Endothelial cell of umbilical vein (primary cell): ENCODE measurements at regions not wholly inside any gene's neighbourhood (a gene's known extent, or its start where the extent isn't known, plus 50 kb on each side); places are given as distances from the start of the nearest gene placed in this dataset.

Experiments
- BruUV-seq: library from RNA; stranded (reverse); fragments of 400-500 nt; replicated peaks from 2 replicates; lab custom pipeline; 2021; lab: Mats Ljungman, UMichigan
- CTCF ChIA-PET: fragments of 300-600, 350-600 bp; sonication (Branson Sonifier 250); formaldehyde crosslinking; loops from one replicate; lab custom pipeline; 2021; ENCODE audit warnings: antibody characterized with exemption, inconsistent platforms; lab: Charles Lee
- POLR2A ChIA-PET: fragments of 300-600, 350-600 bp; sonication (Branson Sonifier 250); formaldehyde crosslinking; loops from one replicate; lab custom pipeline; 2021; ENCODE audit warnings: antibody characterized with exemption, inconsistent platforms; lab: Charles Lee
- DNase-seq: peaks from one replicate; pipeline ENCODE4 v3.0.0-alpha.2; 2011; ENCODE audit warnings: low read depth, low spot score
- FAIRE-seq: peaks from 2 replicates; lab custom pipeline; 2011; peaks lifted over from hg19 to GRCh38; lab: Jason Lieb, UNC
- H2AFZ ChIP-seq: 2 replicates; pipeline ENCODE4 v1.6.0; 2012; ENCODE audit warnings: low read depth, low read length, control low read depth, inconsistent platforms
- H3K27ac ChIP-seq: 2 replicates; pipeline ENCODE4 v1.5.1; 2011; ENCODE audit warnings: low read depth, mild to moderate bottlenecking, control low read depth, low read length, moderate library complexity; ENCODE audit not compliant: insufficient read depth
- H3K27me3 ChIP-seq, 2 experiments: 2 replicates each; pipeline versions ENCODE4 v1.6.0 to v1.6.1; 2011; ENCODE audit warnings: low read length in 2 of 2, mixed read lengths in 1 of 2; ENCODE audit not compliant: control insufficient read depth in 2 of 2, insufficient read depth in 2 of 2
- H3K36me3 ChIP-seq, 2 experiments: 2 replicates in 1 of 2; 3 replicates in 1 of 2; pipeline ENCODE4 v1.5.1; 2011; ENCODE audit warnings: low read length in 2 of 2, mild to moderate bottlenecking in 1 of 2, moderate library complexity in 1 of 2; ENCODE audit not compliant: control insufficient read depth in 2 of 2, insufficient read depth in 2 of 2; ENCODE audit errors: extremely low read depth in 1 of 2
- H3K4me1 ChIP-seq: 3 replicates; pipeline ENCODE4 v1.5.1; 2011; ENCODE audit warnings: mild to moderate bottlenecking, low read length; ENCODE audit not compliant: control insufficient read depth, insufficient read depth; ENCODE audit errors: extremely low read depth
- H3K4me2 ChIP-seq: 2 replicates; pipeline ENCODE4 v1.6.1; 2011; ENCODE audit warnings: low read length, control low read depth, mixed read lengths; ENCODE audit not compliant: insufficient read depth
- H3K4me3 ChIP-seq, 3 experiments: fragments of 200-600 bp in 1 of 3; sonication (generic), shearing (Covaris generic) in 1 of 3; replicated peaks in 1 of 3; 2 replicates each; pipeline ENCODE4 v1.5.1; 2011 to 2016; ENCODE audit warnings: control low read depth in 3 of 3, low read length in 3 of 3, mild to moderate bottlenecking in 2 of 3, inconsistent platforms in 1 of 3, low read depth in 1 of 3, moderate library complexity in 1 of 3; ENCODE audit not compliant: insufficient read depth in 1 of 3
- H3K79me2 ChIP-seq: 2 replicates; pipeline ENCODE4 v1.6.0; 2012; ENCODE audit warnings: low read length, inconsistent platforms; ENCODE audit not compliant: control insufficient read depth, insufficient read depth
- H3K9ac ChIP-seq: replicated peaks from 2 replicates; pipeline ENCODE3; 2011; ENCODE audit warnings: low read length, control low read depth; ENCODE audit not compliant: insufficient read depth; ENCODE audit errors: extremely low read depth
- H3K9me1 ChIP-seq: replicated peaks from 3 replicates; pipeline ENCODE4 v1.6.0; 2011; ENCODE audit warnings: mild to moderate bottlenecking, low read length; ENCODE audit not compliant: control insufficient read depth, insufficient read depth; ENCODE audit errors: extremely low read depth
- H3K9me3 ChIP-seq: replicated peaks from 2 replicates; pipeline ENCODE4 v1.5.1; 2012; ENCODE audit warnings: low read length, inconsistent platforms; ENCODE audit not compliant: control insufficient read depth, insufficient read depth
- H4K20me1 ChIP-seq: replicated peaks from 2 replicates; pipeline ENCODE3; 2011; ENCODE audit warnings: mild to moderate bottlenecking, low read length; ENCODE audit not compliant: control insufficient read depth, insufficient read depth; ENCODE audit errors: extremely low read depth
- FOS ChIP-seq: IDR thresholded peaks from 2 replicates; pipeline ENCODE4 v1.6.1; 2011; ENCODE audit warnings: mild to moderate bottlenecking, low read length, moderate library complexity, borderline replicate concordance; ENCODE audit not compliant: insufficient read depth
- GATA2 ChIP-seq: IDR thresholded peaks from 2 replicates; pipeline ENCODE4 v1.7.0; 2011; ENCODE audit warnings: low read depth, mild to moderate bottlenecking, moderate library complexity, mixed read lengths, low read length; ENCODE audit not compliant: insufficient read length, insufficient read depth
- MYC ChIP-seq: IDR thresholded peaks from one replicate; pipeline ENCODE4 v1.6.1; 2011; ENCODE audit warnings: mild to moderate bottlenecking, low read depth, low read length
- dilution Hi-C: fragments of 300-500 bp; cut with MboI; formaldehyde crosslinking; loops from one replicate; pipeline ENCODE4 v1.15.0; 2019; ENCODE audit warnings: low sequenced_read_pairs; ENCODE audit not compliant: extremely low pct_ligation_motif_present
- intact Hi-C: fragments of 100-400 bp; cut with micrococcal nuclease; formaldehyde crosslinking; loops from one replicate; pipeline ENCODE4 v1.10.0; 2022

GRCh38 chr7:41779918-41780317 lies 77.0 kb upstream of the INHBA start:
- no peak for FAIRE-seq
- no peaks in the 10 kb centered on the region for H3K9me3 ChIP-seq
- no peaks in the 10 kb centered on the region for H3K4me1 ChIP-seq
- no peak overlapping the region for H3K9ac ChIP-seq
- POLR2A ChIA-PET, result no interaction called here
- CTCF ChIA-PET, result no interaction called here
- H3K4me3 ChIP-seq, result no peak overlapping the region
- H4K20me1 ChIP-seq, result no peaks in the 10 kb centered on the region
- TF ChIP-seq MYC (no peak), GATA2 (no peak)
- H3K27ac ChIP-seq, result no peak overlapping the region
- no peaks in the 10 kb centered on the region for H3K36me3 ChIP-seq
- BruUV-seq, result no TSS peak
- no peaks in the 10 kb centered on the region for H3K27me3 ChIP-seq
- intact Hi-C loops (no loop called here), dilution Hi-C loops (no loop called here)
- no peaks in the 10 kb centered on the region for H3K9me1 ChIP-seq
- H2AFZ ChIP-seq, result no peak overlapping the region
- no peak overlapping the region for H3K4me2 ChIP-seq
- H3K79me2 ChIP-seq, result no peaks in the 10 kb centered on the region
- DNase-seq, result no peak

GRCh38 chr7:41777894-41778596 lies 75.2 kb upstream of the INHBA start:
- BruUV-seq, result no TSS peak
- Histone ChIP-seq H3K9me3 (no peaks in the 10 kb centered on the region), H3K27ac (no peak overlapping the region), H2AFZ (no peak overlapping the region), H3K4me2 (no peak overlapping the region), H4K20me1 (no peaks in the 10 kb centered on the region), H3K4me1 (no peaks in the 10 kb centered on the region), H3K79me2 (no peaks in the 10 kb centered on the region), H3K27me3 (no peaks in the 10 kb centered on the region), H3K36me3 (no peaks in the 10 kb centered on the region), H3K9ac (no peak overlapping the region), H3K9me1 (no peaks in the 10 kb centered on the region), H3K4me3 (no peak overlapping the region)
- intact Hi-C loops, result no loop called here
- TF ChIP-seq FOS, result no peak
- ChIA-PET CTCF (no interaction called here), POLR2A (no interaction called here)
- no peak for FAIRE-seq
- dilution Hi-C loops, result no loop called here
- DNase-seq, result no peak
